B cell (primary cell): ENCODE measurements at regions not wholly inside any gene's neighbourhood (a gene's known extent, or its start where the extent isn't known, plus 50 kb on each side); places are given as distances from the start of the nearest gene placed in this dataset.

ENCODE experiments used
- ATAC-seq: fragments of 200-7000 bp; cut with Tn5 transposase; one replicate; pipeline ENCODE4 v1.10.0; 2021; ENCODE audit warnings: low read depth, mild to moderate bottlenecking, moderate number of reproducible peaks, moderate library complexity
- CTCF ChIA-PET: fragments of 350-600 bp; sonication (Branson Sonifier 250); formaldehyde crosslinking; loops from one replicate; lab custom pipeline; 2021; ENCODE audit warnings: antibody characterized with exemption, inconsistent platforms; lab: Charles Lee
- POLR2A ChIA-PET: fragments of 350-600 bp; sonication (Branson Sonifier 250); formaldehyde crosslinking; loops from one replicate; lab custom pipeline; 2021; ENCODE audit warnings: antibody characterized with exemption; lab: Charles Lee
- DNase-seq: peaks from one replicate; pipeline ENCODE4 v3.0.0; 2013
- H2AFZ ChIP-seq: 2 replicates; pipeline ENCODE4 v1.6.1; 2012; ENCODE audit warnings: mild to moderate bottlenecking, low read depth, low read length; ENCODE audit not compliant: insufficient read depth, poor library complexity, severe bottlenecking
- H3K27ac ChIP-seq, 2 donors: 1 replicate in 1 of 2; 2 replicates in 1 of 2; pipeline ENCODE4 v1.5.1; 2012 to 2013; ENCODE audit warnings: low read length in 2 of 2, mild to moderate bottlenecking in 2 of 2, moderate library complexity in 1 of 2
- H3K27me3 ChIP-seq, 4 experiments: fragments of 200-600 bp in 1 of 4; sonication (generic) in 1 of 4; replicated peaks in 1 of 4; 1 replicate in 2 of 4; 2 replicates in 2 of 4; pipeline versions ENCODE4 v1.6.1 to v1.7.0; 2013 to 2016; ENCODE audit warnings: low read length in 3 of 4, mild to moderate bottlenecking in 2 of 4, mixed read lengths in 1 of 4, moderate library complexity in 1 of 4; ENCODE audit not compliant: insufficient read depth in 4 of 4, control insufficient read depth in 3 of 4; ENCODE audit errors: control extremely low read depth in 1 of 4
- H3K36me3 ChIP-seq, 2 experiments: replicated peaks in 1 of 2; 1 replicate in 1 of 2; 2 replicates in 1 of 2; pipeline versions ENCODE4 v1.6.1 to v1.7.1; 2013; ENCODE audit warnings: low read length in 1 of 2; ENCODE audit not compliant: insufficient read depth in 2 of 2, control insufficient read depth in 1 of 2; ENCODE audit errors: control extremely low read depth in 1 of 2, extremely low read depth in 1 of 2
- H3K4me1 ChIP-seq, 2 donors: fragments of 200-600 bp in 1 of 2; sonication (generic) in 1 of 2; 1 replicate in 1 of 2; 2 replicates in 1 of 2; pipeline versions ENCODE4 v1.5.1 to v1.6.1; 2013 to 2017; ENCODE audit warnings: low read length in 2 of 2; ENCODE audit not compliant: control insufficient read depth in 2 of 2, insufficient read depth in 2 of 2
- H3K4me2 ChIP-seq: replicated peaks from 2 replicates; pipeline ENCODE3; 2012; ENCODE audit warnings: mild to moderate bottlenecking, low read depth, low read length; ENCODE audit not compliant: poor library complexity, severe bottlenecking
- H3K4me3 ChIP-seq, 5 experiments: fragments of 200-600 bp in 1 of 5; sonication (generic) in 1 of 5; 1 replicate in 3 of 5; 2 replicates in 2 of 5; pipeline versions ENCODE4 v1.5.1 to v1.7.0; 2011 to 2016; ENCODE audit warnings: low read length in 4 of 5, mild to moderate bottlenecking in 4 of 5, low read depth in 2 of 5, control low read depth in 1 of 5, moderate library complexity in 1 of 5; ENCODE audit not compliant: insufficient read depth in 1 of 5; ENCODE audit errors: control extremely low read depth in 1 of 5, extremely low read depth in 1 of 5
- H3K79me2 ChIP-seq: fragments of 200-600 bp; sonication (generic); one replicate; pipeline ENCODE4 v1.6.0; 2016; ENCODE audit warnings: low read length; ENCODE audit not compliant: control insufficient read depth, insufficient read depth
- H3K9ac ChIP-seq: fragments of 200-600 bp; sonication (generic); 2 replicates; pipeline ENCODE4 v1.6.1; 2017; ENCODE audit warnings: mild to moderate bottlenecking, low read length, moderate library complexity
- H3K9me3 ChIP-seq, 3 donors: one replicate each; pipeline versions ENCODE4 v1.6.1 to v1.7.1; 2013; ENCODE audit warnings: low read length in 2 of 3; ENCODE audit not compliant: control insufficient read depth in 2 of 3, insufficient read depth in 1 of 3; ENCODE audit errors: control extremely low read depth in 1 of 3
- H4K20me1 ChIP-seq: 2 replicates; pipeline ENCODE4 v1.6.0; 2012; ENCODE audit warnings: mild to moderate bottlenecking, low read length; ENCODE audit not compliant: insufficient read depth, control insufficient read depth, poor library complexity, severe bottlenecking
- H3K27ac Mint-ChIP-seq: one replicate; pipeline ENCODE4 v1.8.0; 2021; ENCODE audit warnings: mixed read lengths
- H3K27me3 Mint-ChIP-seq: one replicate; pipeline ENCODE4 v1.8.0; 2021; ENCODE audit warnings: mixed read lengths
- H3K4me1 Mint-ChIP-seq: one replicate; pipeline ENCODE4 v1.8.0; 2021; ENCODE audit warnings: mixed read lengths
- H3K4me3 Mint-ChIP-seq: one replicate; pipeline ENCODE4 v1.8.0; 2021; ENCODE audit warnings: mixed read lengths
- H3K9me3 Mint-ChIP-seq: one replicate; pipeline ENCODE4 v1.8.0; 2022; ENCODE audit warnings: mixed read lengths; ENCODE audit not compliant: insufficient read depth
- CTCF ChIP-seq: fragments of 200-600 bp; IDR thresholded peaks from one replicate; pipeline ENCODE4 v1.8.0; 2022; ENCODE audit warnings: antibody characterized with exemption, mild to moderate bottlenecking
- EZH2 ChIP-seq: IDR thresholded peaks from 2 replicates; pipeline ENCODE4 v1.6.1; 2012; ENCODE audit warnings: borderline replicate concordance, low read depth, mild to moderate bottlenecking, moderate library complexity, low read length; ENCODE audit not compliant: insufficient read depth, poor library complexity, severe bottlenecking
- WGBS: methylation state at CpG from one replicate; pipeline ENCODE4 v1.1.5; 2013; ENCODE audit warnings: missing lambda C conversion rate; ENCODE audit not compliant: insufficient coverage; 5-methylcytosine and 5-hydroxymethylcytosine counted together
- intact Hi-C: fragments of 100-400 bp; cut with micrococcal nuclease; formaldehyde crosslinking; loops from one replicate; pipeline ENCODE4 v1.10.0; 2022

GRCh38 chr18:78323453-78324197, 656.0 kb upstream of the SALL3 start:
- Mint-ChIP-seq H3K27me3 (no peaks in the 10 kb centered on the region), H3K27ac (no peak overlapping the region), H3K4me1 (no peaks in the 10 kb centered on the region), H3K9me3 (peaks cover 4% of the 10 kb centered on the region), H3K4me3 (no peak overlapping the region)
- H3K79me2 ChIP-seq, result no peaks in the 10 kb centered on the region
- CTCF ChIA-PET, result no interaction called here
- DNase-seq, result no peak
- no peak overlapping the region for H3K4me2 ChIP-seq
- H3K27ac ChIP-seq, result no peak overlapping the region
- H3K4me3 ChIP-seq, result no peak overlapping the region
- H3K36me3 ChIP-seq, result no peaks in the 10 kb centered on the region
- TF ChIP-seq CTCF, result no peak
- TF ChIP-seq EZH2, result no peak
- 85% methylated on average over 11 of the region's 14 CpGs for WGBS
- intact Hi-C loops, result no loop called here
- no peak for ATAC-seq
- H2AFZ ChIP-seq, result no peak overlapping the region
- no peaks in the 10 kb centered on the region for H3K27me3 ChIP-seq
- H3K9me3 ChIP-seq, result peaks cover 0 to 13% (median 0%) of the 10 kb centered on the region in 3 donors
- no peak overlapping the region for H3K9ac ChIP-seq
- H3K4me1 ChIP-seq, result no peaks in the 10 kb centered on the region
- POLR2A ChIA-PET, result no interaction called here
- H4K20me1 ChIP-seq, result no peaks in the 10 kb centered on the region

- no peaks in the 10 kb centered on the region for H3K4me1 Mint-ChIP-seq
- no peak for DNase-seq
- intact Hi-C loops, result no loop called here
- peaks cover 3% of the 10 kb centered on the region for H3K9me3 Mint-ChIP-seq
- H3K4me2 ChIP-seq, result no peak overlapping the region
- H3K27ac ChIP-seq, result no peak overlapping the region
- CTCF ChIA-PET, result no interaction called here
- H3K4me1 ChIP-seq, result no peaks in the 10 kb centered on the region
- no peak for ATAC-seq
- no peak overlapping the region for H3K4me3 Mint-ChIP-seq
- TF ChIP-seq EZH2 (no peak), CTCF (no peak)
- no peaks in the 10 kb centered on the region for H4K20me1 ChIP-seq
- no peaks in the 10 kb centered on the region for H3K27me3 Mint-ChIP-seq
- H3K4me3 ChIP-seq, result no peak overlapping the region
- H3K27me3 ChIP-seq, result no peaks in the 10 kb centered on the region
- H3K9ac ChIP-seq, result no peak overlapping the region
- H3K36me3 ChIP-seq, result no peaks in the 10 kb centered on the region
- H3K27ac Mint-ChIP-seq, result no peak overlapping the region
- 94% methylated on average over 6 of the region's 8 CpGs for WGBS
- H2AFZ ChIP-seq, result no peak overlapping the region
- peaks cover 0 to 4% (median 0%) of the 10 kb centered on the region in 3 donors for H3K9me3 ChIP-seq
- H3K79me2 ChIP-seq, result no peaks in the 10 kb centered on the region
- POLR2A ChIA-PET, result no interaction called here
Observed at GRCh38 chr18:78327643-78328042, 652.0 kb upstream of the SALL3 start.
